Head of caudate nucleus (tissue), 42 donors: ENCODE measurements at regions not wholly inside any gene's neighbourhood (a gene's known extent, or its start where the extent isn't known, plus 50 kb on each side); places are given as distances from the start of the nearest gene placed in this dataset.

Experiments used
- DNase-seq, 42 donors: peaks; one replicate each; pipeline versions ENCODE4 v3.0.0 to v3.0.0-alpha.2; 2020 to 2021; ENCODE audit warnings: mixed read lengths in 7 of 42
- intact Hi-C: fragments of 100-400 bp; cut with DNase I; formaldehyde crosslinking; loops from one replicate; pipeline ENCODE4 v1.15.0; 2022

DNA sequence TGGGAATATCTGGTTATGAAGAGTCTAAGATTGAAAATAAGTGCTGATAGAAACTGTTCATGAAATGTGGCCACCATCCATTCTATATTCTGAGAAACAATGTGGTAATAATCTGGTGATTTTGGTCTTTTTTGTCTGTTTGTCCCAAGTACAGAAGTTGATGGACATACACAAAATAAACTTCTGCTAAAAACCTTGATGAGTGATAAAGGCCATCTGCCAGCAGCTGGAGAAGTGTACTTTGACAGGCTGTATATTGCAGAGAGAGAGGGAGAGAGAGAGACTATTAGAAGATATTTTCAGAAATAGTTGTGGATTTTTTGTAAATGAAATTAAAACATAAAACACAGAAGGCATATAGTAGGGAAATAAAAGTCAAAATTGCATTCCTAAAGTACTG, 96.9 kb upstream of the NABP1 start:
- DNase-seq, result no peak
- intact Hi-C loops, result no loop called here

DNA sequence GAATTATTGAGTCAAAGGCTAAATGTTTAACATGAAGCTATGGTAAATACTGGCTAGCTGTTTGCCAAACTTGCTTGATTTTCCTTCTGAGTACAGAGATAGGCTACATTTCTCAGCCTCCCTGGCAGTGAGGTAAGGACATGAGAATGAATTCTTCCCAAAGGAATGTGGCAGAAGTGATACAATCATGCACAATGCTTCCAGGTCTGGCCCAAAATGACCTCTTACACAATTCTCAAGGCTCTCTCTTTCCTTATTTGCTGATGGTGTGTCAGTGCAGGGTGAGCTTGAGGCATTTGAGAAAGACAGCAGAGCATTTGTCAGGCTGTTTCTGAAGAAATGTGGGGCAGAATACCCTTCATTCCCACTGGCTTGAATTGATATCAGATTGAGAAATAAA, 95.6 kb upstream of the NABP1 start:
- no peak for DNase-seq
- intact Hi-C loops, result no loop called here

GRCh38 chr2:191591025-191591424, 86.9 kb upstream of the NABP1 start:
- no peak for DNase-seq
- intact Hi-C loops, result no loop called here

GRCh38 chr2:191593622-191594385, 84.1 kb upstream of the NABP1 start:
- intact Hi-C loops, result no loop called here

DNA sequence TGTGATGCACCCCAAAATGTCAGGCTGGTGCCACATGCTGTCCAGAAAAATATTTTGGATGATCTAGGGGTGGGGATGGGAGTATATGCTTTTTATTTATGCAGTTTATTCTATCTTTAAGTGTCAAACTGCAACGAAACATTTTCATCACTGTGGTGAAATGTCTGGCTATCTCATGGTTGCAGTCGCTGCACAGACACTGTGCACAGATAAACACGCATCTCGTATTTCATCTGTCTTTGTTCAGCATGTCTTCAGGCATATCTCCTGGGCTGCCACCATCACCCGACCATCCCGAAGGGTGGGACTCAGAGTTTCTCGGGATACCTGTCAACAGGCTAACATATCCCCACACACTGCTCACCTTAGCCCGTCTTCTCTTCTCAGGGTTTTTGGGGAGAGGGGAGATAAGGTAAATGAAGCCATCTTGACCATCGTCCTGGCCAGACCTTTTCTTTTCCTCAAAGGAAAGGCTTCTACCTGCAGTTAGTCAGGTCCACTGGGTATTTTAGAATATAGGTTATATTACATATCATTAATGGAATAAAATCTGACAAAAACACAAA, 80.7 kb upstream of the NABP1 start:
- intact Hi-C loops, result no loop called here

More at GRCh38 chr2:191593622-191594385, 84.1 kb upstream of the NABP1 start:
- no peak for DNase-seq

DNA sequence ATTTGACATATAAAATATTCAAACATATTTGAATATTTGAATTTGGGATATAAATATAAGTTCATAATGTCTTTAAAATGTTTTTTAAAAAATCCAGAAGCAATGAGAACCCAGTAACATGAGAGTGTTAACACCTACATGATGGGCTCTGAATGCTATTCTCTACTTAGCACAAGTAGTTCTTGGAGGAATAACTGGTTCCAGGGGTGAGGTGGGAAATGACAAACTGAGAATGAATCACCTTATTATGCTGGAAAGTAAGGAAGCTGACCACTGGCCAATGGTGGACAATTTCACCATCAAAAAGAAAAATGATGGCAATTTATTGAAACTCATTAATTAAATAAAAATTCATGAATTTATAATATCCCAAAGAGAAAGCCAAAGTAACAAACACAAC, 79.6 kb upstream of the NABP1 start:
- intact Hi-C loops, result no loop called here
- DNase-seq, result no peak

More for the DNA sequence above, 80.7 kb upstream of the NABP1 start:
- DNase-seq, result no peak

DNA sequence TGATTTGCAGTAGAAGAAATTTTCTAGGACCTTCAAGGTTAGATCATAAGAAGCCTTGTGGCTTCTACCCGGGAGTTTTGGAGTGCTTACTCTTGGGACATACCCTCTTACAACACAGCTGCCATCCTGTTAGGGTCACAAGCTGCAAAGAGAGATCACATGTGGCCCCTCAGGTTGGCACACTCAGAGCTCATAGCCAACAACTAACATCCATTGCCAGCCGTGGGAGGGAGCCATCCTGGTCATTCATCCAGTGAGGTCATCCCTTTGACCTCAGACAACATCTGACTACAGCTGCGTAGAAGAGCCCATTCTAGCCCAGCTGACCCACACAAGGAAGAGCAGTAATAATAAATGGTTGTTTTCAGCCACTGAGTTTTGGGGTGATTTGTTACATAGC, 76.9 kb upstream of the NABP1 start:
- no peak for DNase-seq
- intact Hi-C loops, result no loop called here

GRCh38 chr2:191604154-191604553, 73.8 kb upstream of the NABP1 start:
- no peak for DNase-seq
- intact Hi-C loops, result no loop called here

GRCh38 chr2:191607096-191607495, 70.8 kb upstream of the NABP1 start:
- no peak for DNase-seq
- intact Hi-C loops, result no loop called here

- DNase-seq, result no peak
- intact Hi-C loops, result no loop called here
Measured at GRCh38 chr2:191610756-191611155, 67.2 kb upstream of the NABP1 start.

DNA sequence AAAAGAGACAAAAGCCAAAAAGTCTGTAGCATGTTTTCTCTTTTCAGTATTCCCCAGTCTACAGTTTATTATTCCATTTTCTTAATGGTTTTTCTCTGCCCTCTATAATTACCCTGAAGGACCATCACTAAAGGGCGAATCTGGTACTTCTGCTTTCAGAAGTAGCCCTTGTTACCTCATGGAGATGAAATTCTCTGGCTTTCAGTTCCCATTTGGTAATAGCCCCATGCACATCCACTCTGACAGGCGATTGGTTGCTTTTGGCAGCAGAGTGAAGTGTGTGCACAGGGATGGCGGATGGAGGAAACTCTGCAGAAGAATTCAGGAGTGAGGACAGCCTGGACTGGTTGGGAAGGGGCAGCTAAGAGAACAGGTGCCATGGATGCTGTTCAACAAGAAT, 66.3 kb upstream of the NABP1 start:
- DNase-seq, result peak in 19 of 42 donors; percentile 9 to 56 (median 22)

DNA sequence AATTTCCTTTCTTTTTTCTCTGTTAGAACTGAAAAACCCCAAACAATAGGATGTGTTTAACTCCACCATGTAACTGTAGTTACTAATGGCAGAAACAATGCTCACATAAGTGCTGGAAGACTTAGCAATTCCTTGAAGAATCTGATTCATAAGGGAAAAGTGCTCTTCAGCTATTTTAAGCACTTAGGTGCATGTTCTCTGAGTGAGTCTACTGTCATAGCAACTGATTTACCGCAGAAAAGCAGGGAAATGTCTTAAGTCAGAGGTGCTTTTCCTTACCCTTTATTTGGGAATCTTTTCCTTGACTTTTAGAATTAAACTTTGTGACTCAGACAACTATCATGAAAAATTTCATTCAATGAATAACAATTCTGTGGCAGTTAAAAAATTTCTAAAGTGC, 65.4 kb upstream of the NABP1 start:
- intact Hi-C loops, result no loop called here
- no peak for DNase-seq

More for the DNA sequence above, 66.3 kb upstream of the NABP1 start:
- intact Hi-C loops, result no loop called here

- intact Hi-C loops, result no loop called here
Measured at GRCh38 chr2:191614759-191615158, 63.2 kb upstream of the NABP1 start.

DNA sequence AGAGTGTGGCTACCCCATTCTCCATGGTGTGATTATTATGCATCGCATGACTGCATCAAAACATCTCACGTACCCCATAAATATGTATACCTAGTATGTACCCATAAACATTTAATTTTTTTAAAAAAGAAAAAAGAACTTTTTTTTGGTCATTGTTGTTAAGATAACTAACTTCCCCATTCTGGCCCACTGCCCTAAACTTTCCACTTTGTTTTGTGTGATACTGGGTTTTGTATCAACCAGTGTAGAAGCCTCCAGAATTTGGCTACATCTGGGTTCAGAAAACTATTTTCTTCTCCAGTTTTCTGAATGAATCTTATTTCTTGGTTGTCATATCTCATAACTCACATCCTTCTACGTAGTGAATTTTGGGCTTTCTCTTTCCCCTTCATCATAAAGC, 62.3 kb upstream of the NABP1 start:
- intact Hi-C loops, result no loop called here
- DNase-seq, result no peak

More at GRCh38 chr2:191614759-191615158, 63.2 kb upstream of the NABP1 start:
- DNase-seq, result no peak

GRCh38 chr2:191617575-191617974, 60.4 kb upstream of the NABP1 start:
- intact Hi-C loops, result no loop called here
- no peak for DNase-seq

DNA sequence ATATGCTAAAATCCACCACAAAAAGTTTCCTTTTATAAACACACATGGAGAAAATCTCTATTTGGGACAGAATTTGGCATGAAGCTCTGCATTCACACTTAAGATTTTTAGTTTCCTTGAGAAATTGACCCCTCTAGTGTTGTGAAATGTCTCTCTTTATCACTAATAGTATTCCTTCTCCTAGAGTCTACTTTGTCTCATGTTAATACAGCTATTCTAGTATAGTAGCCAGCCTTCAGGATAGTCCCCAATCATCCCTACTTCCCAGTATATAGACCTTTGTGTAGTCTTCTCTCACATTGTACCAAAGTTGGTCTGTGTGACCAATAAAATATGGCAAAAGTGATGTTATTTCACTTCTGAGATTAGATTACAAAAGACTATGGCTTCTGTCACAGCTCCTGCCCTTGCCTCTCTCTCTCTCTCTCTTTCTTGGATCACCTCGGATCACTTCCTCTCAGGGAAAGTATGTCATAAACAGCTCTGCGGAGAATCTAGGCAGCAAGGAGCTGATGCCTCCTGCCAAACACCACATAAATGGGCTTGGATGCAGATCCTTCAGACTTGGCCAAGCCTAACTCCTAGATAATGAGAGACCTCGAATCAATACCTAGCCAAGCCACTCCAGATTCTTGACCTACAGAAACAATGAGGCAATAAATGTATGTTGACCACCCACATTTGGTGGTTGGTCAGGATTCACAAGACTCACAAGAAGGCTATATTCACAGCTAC, 59.7 kb upstream of the NABP1 start:
- no peak for DNase-seq
- intact Hi-C loops, result no loop called here

GRCh38 chr2:191618786-191619185, 59.1 kb upstream of the NABP1 start:
- intact Hi-C loops, result no loop called here
- DNase-seq, result no peak

- no peak for DNase-seq
- intact Hi-C loops, result no loop called here
Measured at GRCh38 chr2:191620144-191620543, 57.8 kb upstream of the NABP1 start.

- intact Hi-C loops, result no loop called here
Measured at GRCh38 chr2:191622374-191623320, 55.3 kb upstream of the NABP1 start.

More at GRCh38 chr2:191622374-191623320, 55.3 kb upstream of the NABP1 start:
- DNase-seq, result no peak
